Cardiac septum (tissue), 1 donor: ENCODE measurements at regions not wholly inside any gene's neighbourhood (a gene's known extent, or its start where the extent isn't known, plus 50 kb on each side); places are given as distances from the start of the nearest gene placed in this dataset. TPM values are rescaled to one million over a fixed set of nuclear protein-coding genes. Genes with fewer than 3 reads are reported as not detected.

Experiments
- DNase-seq: peaks from one replicate; pipeline ENCODE4 v3.0.0-alpha.2; 2020; ENCODE audit warnings: low spot score
- intact Hi-C: fragments of 100-400 bp; cut with DNase I; formaldehyde crosslinking; loops from one replicate; pipeline ENCODE4 v1.14.0; 2022
- microRNA-seq: library from miRNA; unstranded; fragments of <30 nt; microRNA quantifications from one replicate; pipeline ENCODE4 v1.2.0, GENCODE V29; 2020
- donor health status: DM: no; HTN: no; CAD: no.

DNA sequence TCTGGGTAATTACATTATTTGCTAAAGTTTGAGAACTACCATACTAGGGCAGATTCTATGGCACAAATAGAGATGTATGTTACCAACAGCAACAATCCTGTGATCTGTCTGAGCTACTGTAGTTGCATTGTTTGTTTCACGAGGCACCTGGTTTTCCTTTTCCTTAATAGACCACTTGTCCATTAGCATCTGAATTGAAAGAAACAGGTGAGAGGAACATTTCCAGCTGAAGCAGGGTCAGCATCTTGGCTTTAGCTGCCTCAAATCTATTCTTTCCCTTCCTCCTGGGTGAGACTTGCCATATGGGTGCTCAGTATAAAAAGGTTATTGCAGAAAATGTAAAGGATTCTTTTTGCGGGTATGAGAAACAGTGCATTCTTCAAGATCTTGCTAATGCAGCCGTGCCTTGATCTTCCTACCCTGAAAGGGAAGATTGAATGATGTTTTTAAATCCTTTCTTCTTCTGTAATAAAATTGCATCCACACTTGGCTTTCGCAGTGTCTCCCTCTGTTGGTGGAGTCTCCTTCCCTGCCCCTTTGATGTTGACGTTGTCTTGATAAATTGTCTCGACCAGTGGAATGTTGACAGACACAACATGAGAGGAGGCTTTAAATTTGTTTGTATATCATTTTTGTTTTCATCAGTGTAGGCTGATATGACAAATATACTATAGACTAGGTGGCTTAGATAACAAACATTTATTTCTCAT lies 118.0 kb upstream of the BRINP1 start:
- no peak for DNase-seq
- intact Hi-C loops: no loop called here

DNA sequence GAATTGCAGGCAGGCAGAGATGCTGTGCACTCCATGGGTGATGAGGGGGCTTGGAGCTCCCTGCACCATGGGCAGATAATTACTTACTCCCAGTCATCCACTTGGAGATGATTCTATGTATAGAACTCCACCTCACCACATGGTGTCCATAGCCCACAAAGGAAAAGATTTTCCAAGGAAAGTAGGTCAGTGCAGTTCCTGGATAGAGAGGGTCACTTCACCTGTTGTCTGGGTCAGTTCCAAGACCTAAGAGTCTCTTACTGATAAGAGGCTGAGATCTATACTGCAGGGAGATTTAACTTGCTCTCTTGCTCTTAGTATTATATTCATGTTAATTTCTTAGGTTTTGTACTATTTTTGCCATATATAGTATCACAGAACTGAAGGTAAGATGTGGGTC lies 113.9 kb upstream of the BRINP1 start:
- intact Hi-C loops: no loop called here
- no peak for DNase-seq

DNA sequence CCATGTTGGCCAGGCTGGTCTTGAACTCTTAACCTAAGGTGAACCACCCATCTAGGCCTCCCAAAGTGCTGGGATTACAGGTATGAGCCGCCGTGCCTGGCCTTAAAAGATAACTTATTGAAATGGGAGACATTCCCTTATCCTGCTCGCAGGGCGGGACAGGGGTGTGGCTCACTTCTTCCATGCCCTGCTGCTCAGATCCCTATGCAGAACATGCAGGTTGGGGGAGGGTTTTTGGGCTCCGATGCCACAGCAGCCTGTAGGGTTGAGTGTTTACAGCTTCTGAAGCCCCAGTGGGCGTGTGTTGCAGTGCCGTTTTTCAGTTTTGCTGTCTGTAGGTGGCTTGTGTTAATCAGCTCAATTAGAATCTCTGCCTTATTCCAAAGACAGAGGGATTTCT lies 108.0 kb upstream of the BRINP1 start:
- intact Hi-C loops: no loop called here
- DNase-seq: no peak

DNA sequence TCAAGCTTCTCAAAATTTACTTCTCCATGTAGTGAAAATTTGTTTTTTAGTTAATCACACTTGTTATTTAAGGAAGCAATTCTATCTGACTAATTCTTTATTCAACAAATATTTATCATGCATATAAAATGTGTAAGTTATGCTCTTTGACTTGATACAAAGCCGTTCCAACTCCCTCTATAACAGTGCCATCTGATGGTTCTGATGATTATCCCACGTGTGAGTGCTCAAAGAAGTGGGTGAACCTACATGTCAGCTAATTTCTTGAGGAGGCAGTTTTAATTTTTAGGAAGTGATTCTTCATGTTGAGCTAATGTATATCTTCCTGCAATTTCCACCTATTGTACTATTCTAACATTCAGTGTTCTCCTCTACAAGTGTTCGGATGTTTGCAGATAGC lies 88.8 kb upstream of the BRINP1 start:
- DNase-seq: no peak
- intact Hi-C loops: no loop called here

DNA sequence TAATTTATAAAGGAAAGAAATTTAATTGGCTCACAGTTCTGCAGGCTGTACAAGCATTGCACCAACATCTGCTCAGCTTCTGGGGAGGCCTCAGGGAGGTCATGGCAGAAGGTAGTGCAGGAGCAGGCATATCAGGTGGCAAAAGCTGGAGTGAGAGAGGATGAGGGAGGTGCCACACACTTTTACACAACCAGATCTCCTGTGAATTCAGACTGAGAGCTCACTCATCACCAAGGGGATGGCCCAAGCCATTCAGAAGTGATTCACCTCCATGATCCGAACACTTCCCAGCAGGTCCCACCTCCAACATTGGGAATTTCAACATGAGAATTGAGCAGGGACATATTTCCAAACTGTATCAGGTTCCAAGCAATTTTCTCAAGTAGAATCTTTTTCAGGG lies 84.7 kb upstream of the BRINP1 start:
- intact Hi-C loops: no loop called here
- no peak for DNase-seq

DNA sequence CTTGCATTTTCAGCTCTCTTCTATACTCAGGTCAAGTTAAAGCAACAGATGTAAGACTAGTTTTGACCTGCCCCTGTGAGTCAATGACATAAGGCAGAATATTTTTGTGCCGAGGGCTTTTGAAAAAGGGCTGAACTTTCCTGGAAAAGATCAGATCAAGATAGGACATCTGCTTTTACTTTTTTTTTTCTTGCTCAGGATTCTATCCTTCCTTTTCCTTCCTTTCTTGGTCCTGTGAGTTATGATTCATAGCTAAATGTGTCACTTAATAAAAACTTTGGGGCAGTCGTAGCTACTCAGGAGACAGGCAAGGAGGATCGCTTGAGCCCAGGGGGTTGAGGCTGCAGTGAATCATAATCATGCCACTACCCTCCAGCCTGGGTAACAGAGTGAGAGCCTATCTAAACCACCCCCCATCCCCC lies 84.3 kb upstream of the BRINP1 start:
- intact Hi-C loops: no loop called here
- no peak for DNase-seq

- intact Hi-C loops: no loop called here
- DNase-seq: no peak
Measured at GRCh38 chr9:119451426-119451825, 82.2 kb upstream of the BRINP1 start.

GRCh38 chr9:119443179-119443578 lies 73.9 kb upstream of the BRINP1 start:
- intact Hi-C loops: no loop called here
- DNase-seq: no peak

GRCh38 chr9:119441832-119442231 lies 72.6 kb upstream of the BRINP1 start:
- intact Hi-C loops: no loop called here
- no peak for DNase-seq

GRCh38 chr9:119441338-119441737 lies 72.1 kb upstream of the BRINP1 start:
- intact Hi-C loops: no loop called here
- no peak for DNase-seq

GRCh38 chr9:119436261-119436660 lies 67.0 kb upstream of the BRINP1 start:
- DNase-seq: no peak
- intact Hi-C loops: no loop called here

DNA sequence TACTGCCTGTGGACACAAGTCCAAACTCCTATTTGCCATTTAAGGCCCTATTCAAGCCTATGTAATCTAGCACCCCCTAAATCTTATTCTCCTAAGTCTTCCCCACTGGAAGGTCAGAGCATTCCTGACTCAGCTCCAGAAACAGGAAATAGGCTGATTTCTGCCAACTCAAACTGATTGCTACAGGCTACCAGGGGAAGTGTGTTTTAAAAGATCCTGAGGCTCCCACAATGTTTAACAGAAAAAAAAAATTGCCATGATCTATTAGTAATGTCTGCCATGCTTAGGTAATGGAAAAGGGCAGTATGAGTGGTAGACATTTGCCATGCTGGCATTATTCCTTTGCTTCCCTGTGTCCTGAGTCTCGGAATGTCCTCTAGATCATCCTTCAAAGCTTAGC lies 65.8 kb upstream of the BRINP1 start:
- intact Hi-C loops: no loop called here
- DNase-seq: no peak

DNA sequence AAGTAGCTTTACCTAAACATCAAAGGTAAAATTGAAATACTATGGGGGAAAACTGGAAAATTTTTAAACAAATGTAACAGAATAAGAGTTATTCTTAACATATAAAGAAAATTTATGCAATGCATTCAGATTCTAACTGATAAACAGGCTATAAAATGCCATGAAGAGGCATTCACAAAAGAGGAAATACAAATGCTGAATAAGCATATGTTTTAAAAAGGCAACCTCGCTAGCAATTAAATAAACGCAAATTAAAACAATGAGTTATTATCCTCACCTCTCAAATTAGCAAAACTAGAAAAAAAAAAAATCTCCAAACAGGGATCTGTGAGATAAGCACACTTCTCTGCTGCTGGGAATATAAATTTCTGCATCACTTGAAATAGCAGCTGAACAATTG lies 63.2 kb upstream of the BRINP1 start:
- intact Hi-C loops: no loop called here
- no peak for DNase-seq

DNA sequence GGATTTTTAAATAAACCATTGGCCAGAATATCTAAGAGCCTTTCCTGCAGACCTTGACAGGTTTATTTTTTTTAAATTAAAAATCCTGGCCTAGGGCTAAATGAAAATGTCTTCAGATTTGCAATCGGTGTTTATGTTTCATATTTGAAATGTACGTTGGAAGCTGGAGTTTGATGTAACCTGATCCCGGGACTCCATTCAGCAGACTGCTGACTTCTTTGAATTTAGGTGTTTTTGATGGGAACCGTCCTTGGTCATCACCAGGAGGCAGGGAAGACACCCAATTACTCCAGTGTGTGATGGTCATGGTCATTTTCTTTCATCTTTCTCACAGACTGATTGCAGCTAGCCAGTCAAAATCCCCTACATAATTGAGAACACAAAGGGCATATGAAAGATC lies 60.1 kb upstream of the BRINP1 start:
- intact Hi-C loops: no loop called here

GRCh38 chr9:119420231-119420630 lies 51.0 kb upstream of the BRINP1 start:
- intact Hi-C loops: no loop called here
- no peak for DNase-seq

More for the DNA sequence above, 60.1 kb upstream of the BRINP1 start:
- DNase-seq: no peak

Small RNAs in the stretch of these regions (microRNA-seq; reads per million reads assigned to microRNA genes)
- gene MIR147A: not detected
